SK-N-SH (cell line): ENCODE measurements at regions not wholly inside any gene's neighbourhood (a gene's known extent, or its start where the extent isn't known, plus 50 kb on each side); places are given as distances from the start of the nearest gene placed in this dataset.

Experiments
- CTCF ChIA-PET: fragments of 300-600, 350-600 bp; formaldehyde crosslinking; extraction: SDS; loops from one replicate; lab custom pipeline; 2021; lab: Yijun Ruan, JAX
- POLR2A ChIA-PET: fragments of 350-600 bp; sonication (Branson Sonifier 250); formaldehyde crosslinking; extraction: SDS; loops from one replicate; lab custom pipeline; 2020; ENCODE audit warnings: antibody characterized with exemption, inconsistent platforms; lab: Yijun Ruan, JAX
- DNase-seq: peaks from one replicate; pipeline ENCODE4 v3.0.0; 2012
- H2AFZ ChIP-seq: fragments of 200-600 bp; sonication (generic); 2 replicates; pipeline ENCODE4 v1.8.1; 2016; ENCODE audit warnings: antibody characterized with exemption, mild to moderate bottlenecking, low read depth
- H3F3A ChIP-seq: fragments of 200-600 bp; sonication (generic); replicated peaks from 2 replicates; pipeline ENCODE3; 2016; ENCODE audit warnings: antibody characterized with exemption, mild to moderate bottlenecking; ENCODE audit not compliant: insufficient read depth
- H3K27ac ChIP-seq, 2 experiments: fragments of 200-500 bp in 1 of 2; fragments of 200-600 bp in 1 of 2; sonication (Bioruptor generic) in 1 of 2; sonication (generic), shearing (Covaris generic) in 1 of 2; 2 replicates each; pipeline versions ENCODE4 v1.5.1 to v1.6.1; 2014 to 2016; ENCODE audit warnings: low read depth in 2 of 2, inconsistent platforms in 1 of 2, low read length in 1 of 2, mild to moderate bottlenecking in 1 of 2, mixed read lengths in 1 of 2
- H3K27me3 ChIP-seq: fragments of 200-600 bp; sonication (generic), shearing (Covaris generic); 2 replicates; pipeline ENCODE4 v1.6.1; 2016; ENCODE audit warnings: mixed run types; ENCODE audit not compliant: insufficient read depth
- H3K36me3 ChIP-seq, 2 experiments: fragments of 200-500 bp in 1 of 2; fragments of 200-600 bp in 1 of 2; sonication (Bioruptor generic) in 1 of 2; sonication (generic) in 1 of 2; replicated peaks in 1 of 2; 2 replicates each; pipeline versions ENCODE3 to v1.5.1; 2014 to 2016; ENCODE audit warnings: low read length in 1 of 2, mild to moderate bottlenecking in 1 of 2; ENCODE audit not compliant: insufficient read depth in 2 of 2, control insufficient read depth in 1 of 2
- H3K4me1 ChIP-seq, 2 experiments: fragments of 200-500 bp in 1 of 2; fragments of 200-600 bp in 1 of 2; sonication (Bioruptor generic) in 1 of 2; sonication (generic), shearing (Covaris generic) in 1 of 2; 2 replicates each; pipeline versions ENCODE4 v1.5.1 to v1.6.1; 2014 to 2016; ENCODE audit warnings: low read depth in 1 of 2, low read length in 1 of 2, mixed run types in 1 of 2; ENCODE audit not compliant: insufficient read depth in 2 of 2, control insufficient read depth in 1 of 2
- H3K4me2 ChIP-seq: fragments of 200-600 bp; sonication (generic), shearing (Covaris generic); 2 replicates; pipeline ENCODE4 v1.6.1; 2017; ENCODE audit warnings: mixed run types
- H3K4me3 ChIP-seq, 2 experiments: fragments of 200-500 bp in 1 of 2; fragments of 200-600 bp in 1 of 2; sonication (Bioruptor generic) in 1 of 2; sonication (generic), shearing (Covaris generic) in 1 of 2; 2 replicates each; pipeline versions ENCODE4 v1.5.1 to v1.8.1; 2014 to 2016; ENCODE audit warnings: low read depth in 2 of 2, inconsistent platforms in 1 of 2, low read length in 1 of 2, mild to moderate bottlenecking in 1 of 2, mixed read lengths in 1 of 2, moderate library complexity in 1 of 2
- H3K79me2 ChIP-seq: fragments of 200-600 bp; sonication (generic); 2 replicates; pipeline ENCODE4 v1.8.1; 2017; ENCODE audit warnings: mild to moderate bottlenecking; ENCODE audit not compliant: insufficient read depth
- H3K9ac ChIP-seq: fragments of 200-600 bp; sonication (generic); 2 replicates; pipeline ENCODE4 v1.6.1; 2017; ENCODE audit warnings: mixed run types
- H3K9me2 ChIP-seq: fragments of 200-600 bp; sonication (generic); 2 replicates; pipeline ENCODE4 v1.6.1; 2017; ENCODE audit warnings: mixed run types
- H3K9me3 ChIP-seq: fragments of 200-600 bp; sonication (generic); 2 replicates; pipeline ENCODE4 v1.6.1; 2017; ENCODE audit warnings: mixed run types, mild to moderate bottlenecking, moderate library complexity
- H4K20me1 ChIP-seq: fragments of 200-600 bp; sonication (generic); 2 replicates; pipeline ENCODE4 v1.6.1; 2017; ENCODE audit warnings: mild to moderate bottlenecking, mixed run types; ENCODE audit not compliant: insufficient read depth
- CHD2 ChIP-seq: fragments of 150-350 bp; IDR thresholded peaks from 2 replicates; pipeline ENCODE4 v1.6.1; 2018; ENCODE audit warnings: low read length; ENCODE audit not compliant: partially characterized antibody
- EP300 ChIP-seq, 2 experiments: IDR thresholded peaks; 2 replicates each; pipeline versions ENCODE4 v1.4.0 to v1.6.1; 2012; ENCODE audit warnings: borderline replicate concordance in 1 of 2, low read depth in 1 of 2, low read length in 1 of 2
- FOXJ3 ChIP-seq: sonication (generic); formaldehyde crosslinking; IDR thresholded peaks from 2 replicates; pipeline ENCODE4 v1.5.1; 2020; ENCODE audit warnings: mild to moderate bottlenecking, missing genetic modification reagents
- GATA2 ChIP-seq: sonication (generic); formaldehyde crosslinking; IDR thresholded peaks from 2 replicates; pipeline ENCODE4 v1.5.0; 2020; ENCODE audit warnings: mild to moderate bottlenecking, missing genetic modification reagents
- POLR2AphosphoS5 ChIP-seq: IDR thresholded peaks from 2 replicates; pipeline ENCODE4 v1.6.1; 2012; ENCODE audit warnings: low read depth, low read length
- RAD21 ChIP-seq: IDR thresholded peaks from 2 replicates; pipeline ENCODE4 v1.6.1; 2012; ENCODE audit warnings: mild to moderate bottlenecking, low read length
- RCOR1 ChIP-seq: fragments of 150-350 bp; IDR thresholded peaks from 2 replicates; pipeline ENCODE4 v1.6.1; 2017; ENCODE audit warnings: antibody characterized with exemption, low read length
- RFX5 ChIP-seq: IDR thresholded peaks from 2 replicates; pipeline ENCODE4 v1.6.1; 2012; ENCODE audit warnings: mild to moderate bottlenecking, improper control_type of control experiment, low read length
- SIN3A ChIP-seq: IDR thresholded peaks from 2 replicates; pipeline ENCODE4 v1.6.1; 2012; ENCODE audit warnings: low read depth, mild to moderate bottlenecking, low read length, moderate library complexity, borderline replicate concordance
- SMC3 ChIP-seq: IDR thresholded peaks from 2 replicates; pipeline ENCODE4 v1.6.1; 2012; ENCODE audit warnings: low read depth, low read length, improper control_type of control experiment
- TCF12 ChIP-seq: IDR thresholded peaks from 2 replicates; pipeline ENCODE4 v1.4.0; 2012
- TEAD4 ChIP-seq: IDR thresholded peaks from 2 replicates; pipeline ENCODE4 v1.4.0; 2012; ENCODE audit warnings: mild to moderate bottlenecking, borderline replicate concordance; ENCODE audit not compliant: insufficient read depth
- WGBS: methylation state at CpG from one replicate; pipeline ENCODE4 v1.1.6; 2017; ENCODE audit warnings: low lambda C conversion rate; 5-methylcytosine and 5-hydroxymethylcytosine counted together
- TF ChIP-seq, protein P1 (sequence below): IDR thresholded peaks from 2 replicates; pipeline ENCODE4 v1.6.1; 2012; ENCODE audit warnings: mild to moderate bottlenecking, low read depth, low read length, moderate library complexity
- TF ChIP-seq, protein P2 (sequence below): IDR thresholded peaks from 2 replicates; pipeline ENCODE4; 2012

DNA sequence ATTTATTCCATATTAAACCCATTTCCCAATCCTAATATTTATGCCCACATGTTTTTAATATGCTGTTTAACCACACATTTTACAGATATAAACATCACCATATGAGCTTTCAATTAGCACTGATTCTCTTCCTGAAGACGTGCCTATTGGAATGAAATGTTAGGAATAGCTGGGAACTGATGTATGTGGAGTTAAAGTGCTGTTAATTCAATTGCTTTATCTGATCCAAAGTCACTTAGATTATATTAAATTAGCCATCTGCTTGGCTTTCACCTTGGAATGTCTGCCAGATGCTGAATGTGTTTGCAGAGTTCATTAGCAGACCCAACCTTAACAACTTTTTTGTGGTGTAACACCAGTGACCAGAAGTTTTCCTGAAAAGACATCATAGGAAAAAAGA, 942.9 kb upstream of the KLHL29 start:
- WGBS, result 0% methylated on average over 1 of the region's 1 CpG
- CTCF ChIA-PET, result interaction anchor here (1.1 kb wide), 1 partner anchor 86 kb away, joined by 3 read pairs; no protein-coding TSS in a partner anchor
- TF ChIP-seq RFX5 (no peak), SMC3 (no peak), RAD21 (peak; percentile 13; the same call in 1 of the 2 replicates), TEAD4 (peak; percentile 52; the same call in 1 of the 2 replicates), TCF12 (peak; percentile 68; the same call in 1 of the 2 replicates), GATA2 (CRISPR knock-in tag) (peak; percentile 86), FOXJ3 (CRISPR knock-in tag) (peak; percentile 71), RCOR1 (peak; percentile 100), CHD2 (peak; percentile 93), SIN3A (no peak), POLR2AphosphoS5 (0 out of 2 replicates have a peak, but pooled peaks have one; percentile 40), EP300 (IDR thresholded peaks at IDR 0.05; ENCODE audit: borderline replicate concordance in 1 of 2, low read depth in 1 of 2, low read length in 1 of 2) (peak in 1 of 2 experiments; percentile 97; a peak in 2 of 4 replicates)
- TF ChIP-seq, protein P1, sequence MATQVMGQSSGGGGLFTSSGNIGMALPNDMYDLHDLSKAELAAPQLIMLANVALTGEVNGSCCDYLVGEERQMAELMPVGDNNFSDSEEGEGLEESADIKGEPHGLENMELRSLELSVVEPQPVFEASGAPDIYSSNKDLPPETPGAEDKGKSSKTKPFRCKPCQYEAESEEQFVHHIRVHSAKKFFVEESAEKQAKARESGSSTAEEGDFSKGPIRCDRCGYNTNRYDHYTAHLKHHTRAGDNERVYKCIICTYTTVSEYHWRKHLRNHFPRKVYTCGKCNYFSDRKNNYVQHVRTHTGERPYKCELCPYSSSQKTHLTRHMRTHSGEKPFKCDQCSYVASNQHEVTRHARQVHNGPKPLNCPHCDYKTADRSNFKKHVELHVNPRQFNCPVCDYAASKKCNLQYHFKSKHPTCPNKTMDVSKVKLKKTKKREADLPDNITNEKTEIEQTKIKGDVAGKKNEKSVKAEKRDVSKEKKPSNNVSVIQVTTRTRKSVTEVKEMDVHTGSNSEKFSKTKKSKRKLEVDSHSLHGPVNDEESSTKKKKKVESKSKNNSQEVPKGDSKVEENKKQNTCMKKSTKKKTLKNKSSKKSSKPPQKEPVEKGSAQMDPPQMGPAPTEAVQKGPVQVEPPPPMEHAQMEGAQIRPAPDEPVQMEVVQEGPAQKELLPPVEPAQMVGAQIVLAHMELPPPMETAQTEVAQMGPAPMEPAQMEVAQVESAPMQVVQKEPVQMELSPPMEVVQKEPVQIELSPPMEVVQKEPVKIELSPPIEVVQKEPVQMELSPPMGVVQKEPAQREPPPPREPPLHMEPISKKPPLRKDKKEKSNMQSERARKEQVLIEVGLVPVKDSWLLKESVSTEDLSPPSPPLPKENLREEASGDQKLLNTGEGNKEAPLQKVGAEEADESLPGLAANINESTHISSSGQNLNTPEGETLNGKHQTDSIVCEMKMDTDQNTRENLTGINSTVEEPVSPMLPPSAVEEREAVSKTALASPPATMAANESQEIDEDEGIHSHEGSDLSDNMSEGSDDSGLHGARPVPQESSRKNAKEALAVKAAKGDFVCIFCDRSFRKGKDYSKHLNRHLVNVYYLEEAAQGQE, result no peak
- TF ChIP-seq, protein P2, sequence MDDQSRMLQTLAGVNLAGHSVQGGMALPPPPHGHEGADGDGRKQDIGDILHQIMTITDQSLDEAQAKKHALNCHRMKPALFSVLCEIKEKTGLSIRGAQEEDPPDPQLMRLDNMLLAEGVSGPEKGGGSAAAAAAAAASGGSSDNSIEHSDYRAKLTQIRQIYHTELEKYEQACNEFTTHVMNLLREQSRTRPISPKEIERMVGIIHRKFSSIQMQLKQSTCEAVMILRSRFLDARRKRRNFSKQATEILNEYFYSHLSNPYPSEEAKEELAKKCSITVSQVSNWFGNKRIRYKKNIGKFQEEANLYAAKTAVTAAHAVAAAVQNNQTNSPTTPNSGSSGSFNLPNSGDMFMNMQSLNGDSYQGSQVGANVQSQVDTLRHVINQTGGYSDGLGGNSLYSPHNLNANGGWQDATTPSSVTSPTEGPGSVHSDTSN, result no peak

More for the DNA sequence above, 942.9 kb upstream of the KLHL29 start:
- Histone ChIP-seq H3K9me3 (peaks cover 7% of the 10 kb centered on the region; the same call in 1 of the 2 replicates), H3K9me2 (no peaks in the 10 kb centered on the region), H3K9ac (no peak overlapping the region), H3K27me3 (no peaks in the 10 kb centered on the region), H3K27ac (no peak overlapping the region; a peak in 1 of 4 replicates), H2AFZ (no peak overlapping the region), H3K4me3 (no peak overlapping the region), H3K4me1 (peaks cover 0 to 7% of the 10 kb centered on the region in 2 experiments; a peak in 1 of 4 replicates), H3F3A (no peaks in the 10 kb centered on the region), H3K36me3 (no peaks in the 10 kb centered on the region), H4K20me1 (no peaks in the 10 kb centered on the region), H3K79me2 (no peaks in the 10 kb centered on the region), H3K4me2 (no peak overlapping the region)
- POLR2A ChIA-PET, result interaction anchor here (0.9 kb wide), 1 partner anchor 13 kb away, joined by 3 read pairs; no protein-coding TSS in a partner anchor
- DNase-seq, result peak; percentile 39
